Calu3 (cell line): ENCODE measurements at regions not wholly inside any gene's neighbourhood (a gene's known extent, or its start where the extent isn't known, plus 50 kb on each side); places are given as distances from the start of the nearest gene placed in this dataset.

Source experiments
- BruUV-seq: library from RNA; stranded (reverse); fragments of 400-500 nt; replicated peaks from 2 replicates; lab custom pipeline; 2021; lab: Mats Ljungman, UMichigan
- CTCF ChIA-PET: fragments of 300-600 bp; sonication (Branson Sonifier 250); formaldehyde crosslinking; loops from one replicate; lab custom pipeline; 2022; ENCODE audit warnings: antibody characterized with exemption; lab: Charles Lee
- DNase-seq: peaks from one replicate; pipeline ENCODE4 v3.0.0; 2022
- H3K27ac Mint-ChIP-seq: one replicate; pipeline ENCODE4 v1.8.0; 2022; ENCODE audit warnings: mixed read lengths; ENCODE audit not compliant: unreplicated experiment
- H3K27me3 Mint-ChIP-seq: one replicate; pipeline ENCODE4 v1.8.0; 2022; ENCODE audit warnings: mixed read lengths; ENCODE audit not compliant: unreplicated experiment
- H3K36me3 Mint-ChIP-seq: one replicate; pipeline ENCODE4 v1.8.0; 2022; ENCODE audit warnings: mild to moderate bottlenecking, moderate library complexity, mixed read lengths; ENCODE audit not compliant: insufficient read depth, unreplicated experiment
- H3K4me1 Mint-ChIP-seq: one replicate; pipeline ENCODE4 v1.8.0; 2022; ENCODE audit warnings: mild to moderate bottlenecking, low read depth, mixed read lengths; ENCODE audit not compliant: unreplicated experiment
- H3K4me3 Mint-ChIP-seq: one replicate; pipeline ENCODE4 v1.8.0; 2022; ENCODE audit warnings: mild to moderate bottlenecking, low read depth, moderate library complexity, mixed read lengths; ENCODE audit not compliant: unreplicated experiment
- H3K9me3 Mint-ChIP-seq: one replicate; pipeline ENCODE4 v1.8.0; 2022; ENCODE audit warnings: low read depth, mixed read lengths; ENCODE audit not compliant: unreplicated experiment
- intact Hi-C: fragments of 100-400 bp; cut with micrococcal nuclease; formaldehyde crosslinking; loops from one replicate; pipeline ENCODE4 v1.10.0; 2022; ENCODE audit not compliant: unreplicated experiment
- TF ChIP-seq, protein P1 (sequence below): fragments of 200-600 bp; IDR thresholded peaks from one replicate; pipeline ENCODE4 v1.8.0; 2022; ENCODE audit warnings: antibody characterized with exemption; ENCODE audit not compliant: unreplicated experiment

DNA sequence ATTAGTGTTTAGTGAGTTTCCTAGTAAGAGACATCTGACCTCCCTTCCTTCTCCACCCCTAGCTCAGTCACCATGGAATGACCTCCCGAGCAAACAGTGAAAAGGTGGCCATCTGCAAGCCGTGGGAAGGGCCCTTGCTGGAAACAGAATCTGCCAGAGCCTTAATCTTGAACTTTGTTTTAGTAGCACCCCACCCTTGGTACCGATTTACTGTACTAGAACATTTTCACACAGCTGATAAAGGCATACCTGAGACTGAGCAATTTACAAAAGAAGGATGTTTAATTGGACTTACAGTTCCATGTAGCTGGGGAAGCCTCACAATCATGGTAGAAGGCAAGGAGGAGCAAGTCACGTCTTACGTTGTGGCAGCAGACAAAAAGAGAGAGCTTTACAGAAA, 655.8 kb downstream of the TSN start:
- H3K9me3 Mint-ChIP-seq = peaks cover 8% of the 10 kb centered on the region
- no peak overlapping the region for H3K4me3 Mint-ChIP-seq
- intact Hi-C loops = no loop called here
- H3K4me1 Mint-ChIP-seq = no peaks in the 10 kb centered on the region
- no peak for DNase-seq
- BruUV-seq = no TSS peak
- CTCF ChIA-PET = no interaction called here
- no peaks in the 10 kb centered on the region for H3K36me3 Mint-ChIP-seq
- no peak overlapping the region for H3K27ac Mint-ChIP-seq
- H3K27me3 Mint-ChIP-seq = peaks cover 31% of the 10 kb centered on the region
- TF ChIP-seq, protein P1, sequence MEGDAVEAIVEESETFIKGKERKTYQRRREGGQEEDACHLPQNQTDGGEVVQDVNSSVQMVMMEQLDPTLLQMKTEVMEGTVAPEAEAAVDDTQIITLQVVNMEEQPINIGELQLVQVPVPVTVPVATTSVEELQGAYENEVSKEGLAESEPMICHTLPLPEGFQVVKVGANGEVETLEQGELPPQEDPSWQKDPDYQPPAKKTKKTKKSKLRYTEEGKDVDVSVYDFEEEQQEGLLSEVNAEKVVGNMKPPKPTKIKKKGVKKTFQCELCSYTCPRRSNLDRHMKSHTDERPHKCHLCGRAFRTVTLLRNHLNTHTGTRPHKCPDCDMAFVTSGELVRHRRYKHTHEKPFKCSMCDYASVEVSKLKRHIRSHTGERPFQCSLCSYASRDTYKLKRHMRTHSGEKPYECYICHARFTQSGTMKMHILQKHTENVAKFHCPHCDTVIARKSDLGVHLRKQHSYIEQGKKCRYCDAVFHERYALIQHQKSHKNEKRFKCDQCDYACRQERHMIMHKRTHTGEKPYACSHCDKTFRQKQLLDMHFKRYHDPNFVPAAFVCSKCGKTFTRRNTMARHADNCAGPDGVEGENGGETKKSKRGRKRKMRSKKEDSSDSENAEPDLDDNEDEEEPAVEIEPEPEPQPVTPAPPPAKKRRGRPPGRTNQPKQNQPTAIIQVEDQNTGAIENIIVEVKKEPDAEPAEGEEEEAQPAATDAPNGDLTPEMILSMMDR = no peak

DNA sequence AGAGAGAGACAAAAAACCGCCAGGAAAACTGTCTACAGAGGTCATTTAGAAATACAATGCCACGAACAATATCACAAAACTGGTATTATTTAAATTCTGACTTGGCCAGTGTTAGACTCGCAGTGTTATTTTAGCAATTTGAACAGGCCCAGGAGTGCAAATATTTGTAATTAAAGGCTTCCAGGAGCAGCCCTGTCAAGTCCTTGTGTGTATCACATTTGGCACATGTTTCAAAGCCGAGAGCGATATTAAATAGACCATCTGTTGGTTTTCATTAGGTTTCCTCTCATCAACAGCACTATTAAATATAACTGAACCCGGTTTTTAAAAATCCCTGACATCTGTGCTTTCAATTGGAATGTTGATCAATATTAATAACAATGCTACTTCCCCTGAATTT, 656.9 kb downstream of the TSN start:
- H3K36me3 Mint-ChIP-seq = no peaks in the 10 kb centered on the region
- peaks cover 8% of the 10 kb centered on the region for H3K9me3 Mint-ChIP-seq
- TF ChIP-seq, protein P1 = no peak
- no peak overlapping the region for H3K4me3 Mint-ChIP-seq
- no peaks in the 10 kb centered on the region for H3K4me1 Mint-ChIP-seq
- peaks cover 29% of the 10 kb centered on the region for H3K27me3 Mint-ChIP-seq
- no peak for DNase-seq
- no peak overlapping the region for H3K27ac Mint-ChIP-seq
- CTCF ChIA-PET = no interaction called here
- intact Hi-C loops = no loop called here
- BruUV-seq = no TSS peak

DNA sequence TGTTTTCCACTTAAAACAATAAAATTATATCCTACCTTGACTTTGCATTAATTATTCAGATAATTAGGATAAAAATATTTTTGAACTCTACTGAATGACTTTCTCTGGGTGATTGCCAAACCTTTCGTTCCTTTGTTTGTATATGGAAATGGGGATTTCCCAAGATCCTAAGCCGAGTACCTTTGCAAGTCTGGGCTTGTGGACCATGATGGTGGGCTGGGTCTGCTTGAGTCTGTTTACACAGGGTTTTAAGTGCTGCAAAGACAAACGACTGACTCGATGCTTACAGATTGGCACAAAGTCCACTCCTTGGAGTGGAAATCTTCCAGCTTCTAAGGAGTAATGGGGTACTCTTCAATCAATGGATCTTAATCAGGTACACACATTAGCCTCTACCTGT, 659.5 kb downstream of the TSN start:
- peak; percentile 5 for DNase-seq
- intact Hi-C loops = no loop called here
- Mint-ChIP-seq H3K27me3 (peaks cover 49% of the 10 kb centered on the region), H3K4me1 (no peaks in the 10 kb centered on the region), H3K4me3 (no peak overlapping the region), H3K9me3 (peaks cover 13% of the 10 kb centered on the region), H3K36me3 (no peaks in the 10 kb centered on the region), H3K27ac (no peak overlapping the region)
- BruUV-seq = no TSS peak
- CTCF ChIA-PET = no interaction called here
- TF ChIP-seq, protein P1 = no peak

DNA sequence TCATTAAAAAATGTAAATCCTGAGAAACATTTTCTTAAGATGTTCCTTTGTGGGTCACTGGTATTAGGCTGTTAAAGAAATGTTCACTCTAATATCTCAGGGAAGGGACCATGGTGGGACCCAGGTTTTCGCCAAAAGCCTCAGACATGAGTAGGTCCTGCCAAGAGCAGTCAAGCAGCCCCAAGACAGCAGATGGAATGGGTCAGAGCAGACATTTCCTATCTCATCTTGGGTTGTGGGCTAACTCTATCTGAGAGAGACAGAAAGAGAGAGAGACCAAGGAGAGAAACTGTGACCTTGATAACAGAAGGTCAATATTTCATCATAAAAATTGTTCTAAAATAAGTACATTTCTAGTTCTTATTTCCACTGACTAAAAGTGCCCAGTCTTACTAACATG, 661.7 kb downstream of the TSN start:
- TF ChIP-seq, protein P1 = no peak
- Mint-ChIP-seq H3K27ac (no peak overlapping the region), H3K36me3 (no peaks in the 10 kb centered on the region), H3K27me3 (peaks cover 59% of the 10 kb centered on the region), H3K9me3 (peaks cover 5% of the 10 kb centered on the region), H3K4me3 (no peak overlapping the region), H3K4me1 (no peaks in the 10 kb centered on the region)
- CTCF ChIA-PET = no interaction called here
- intact Hi-C loops = no loop called here
- no TSS peak for BruUV-seq
- no peak for DNase-seq
